Endodermal cell (in vitro differentiated cells): ENCODE measurements at regions not wholly inside any gene's neighbourhood (a gene's known extent, or its start where the extent isn't known, plus 50 kb on each side); places are given as distances from the start of the nearest gene placed in this dataset.

Experiments
- DNase-seq: peaks from one replicate; pipeline ENCODE4 v3.0.0-alpha.2; 2017
- H3K27ac ChIP-seq: 2 replicates; pipeline ENCODE4 v1.5.1; 2013; ENCODE audit warnings: mild to moderate bottlenecking, low read depth, low read length, moderate library complexity
- H3K27me3 ChIP-seq: 2 replicates; pipeline ENCODE4 v1.6.1; 2013; ENCODE audit warnings: mild to moderate bottlenecking, low read length, moderate library complexity; ENCODE audit not compliant: insufficient read depth, control insufficient read depth, poor library complexity, severe bottlenecking
- H3K36me3 ChIP-seq: 2 replicates; pipeline ENCODE4 v1.7.0; 2013; ENCODE audit warnings: mild to moderate bottlenecking, low read length, moderate library complexity; ENCODE audit not compliant: control insufficient read depth, insufficient read depth
- H3K4me1 ChIP-seq: one replicate; pipeline ENCODE4 v1.7.0; 2013; ENCODE audit warnings: low read length; ENCODE audit not compliant: control insufficient read depth, insufficient read depth
- H3K4me3 ChIP-seq: 2 replicates; pipeline ENCODE4 v1.5.1; 2013; ENCODE audit warnings: mild to moderate bottlenecking, low read length, moderate library complexity
- H3K9ac ChIP-seq: 2 replicates; pipeline ENCODE4 v1.6.1; 2013; ENCODE audit warnings: mild to moderate bottlenecking, low read length, moderate library complexity; ENCODE audit not compliant: poor library complexity, severe bottlenecking; ENCODE audit errors: extremely low read depth
- H3K9me3 ChIP-seq: 2 replicates; pipeline ENCODE4 v1.6.1; 2013; ENCODE audit warnings: mild to moderate bottlenecking, low read length, moderate library complexity; ENCODE audit not compliant: control insufficient read depth
- H3K27ac Mint-ChIP-seq: 2 replicates; pipeline ENCODE4 v1.8.0; 2020; ENCODE audit warnings: mixed read lengths
- H3K27me3 Mint-ChIP-seq: 2 replicates; pipeline ENCODE4 v1.8.0; 2021; ENCODE audit warnings: mild to moderate bottlenecking, mixed read lengths; ENCODE audit not compliant: insufficient read depth
- H3K36me3 Mint-ChIP-seq: 2 replicates; pipeline ENCODE4 v1.8.0; 2020; ENCODE audit warnings: low read depth, mixed read lengths
- H3K4me1 Mint-ChIP-seq: 2 replicates; pipeline ENCODE4 v1.8.0; 2020; ENCODE audit warnings: mixed read lengths
- H3K4me3 Mint-ChIP-seq: 2 replicates; pipeline ENCODE4 v1.8.0; 2020; ENCODE audit warnings: mild to moderate bottlenecking, moderate library complexity, mixed read lengths
- H3K9me3 Mint-ChIP-seq: 2 replicates; pipeline ENCODE4 v1.8.0; 2020; ENCODE audit warnings: mild to moderate bottlenecking, mixed read lengths
- WGBS, 2 experiments: methylation state at CpG; one replicate each; pipeline versions ENCODE4 v1.1.5 to v1.1.7; 2013; ENCODE audit warnings: missing lambda C conversion rate in 2 of 2, mixed read lengths in 1 of 2; ENCODE audit not compliant: insufficient coverage in 1 of 2, insufficient read length in 1 of 2; 5-methylcytosine and 5-hydroxymethylcytosine counted together
- TF ChIP-seq, protein P1 (sequence below): fragments of 200-600 bp; sonication (generic); conservative IDR thresholded peaks from 2 replicates; pipeline ENCODE4 v1.5.0; 2021; ENCODE audit warnings: antibody characterized with exemption, mild to moderate bottlenecking

DNA sequence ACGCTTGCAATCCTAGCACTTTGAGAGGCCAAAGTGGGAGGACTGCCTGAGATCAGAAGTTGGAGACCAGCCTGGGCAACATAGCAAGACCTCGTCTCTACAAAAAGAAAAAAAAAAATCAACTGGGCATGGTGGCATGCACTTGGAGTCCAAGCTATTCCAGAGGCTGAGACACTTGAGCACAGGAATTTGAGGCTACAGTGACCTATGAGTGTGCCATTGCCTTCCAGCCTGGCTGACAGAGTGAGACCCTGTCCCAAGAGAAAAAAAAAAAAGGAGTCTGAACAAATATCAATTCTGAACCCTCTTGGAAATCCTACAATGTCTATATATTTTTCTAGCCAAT, 126.8 kb upstream of the NRP1 start:
- no peaks in the 10 kb centered on the region for H3K27me3 ChIP-seq
- 69 to 92% methylated on average over 1 to 2 of the region's 2 CpGs for WGBS, 2 experiments
- H3K4me3 Mint-ChIP-seq, result no peak overlapping the region
- TF ChIP-seq, protein P1, sequence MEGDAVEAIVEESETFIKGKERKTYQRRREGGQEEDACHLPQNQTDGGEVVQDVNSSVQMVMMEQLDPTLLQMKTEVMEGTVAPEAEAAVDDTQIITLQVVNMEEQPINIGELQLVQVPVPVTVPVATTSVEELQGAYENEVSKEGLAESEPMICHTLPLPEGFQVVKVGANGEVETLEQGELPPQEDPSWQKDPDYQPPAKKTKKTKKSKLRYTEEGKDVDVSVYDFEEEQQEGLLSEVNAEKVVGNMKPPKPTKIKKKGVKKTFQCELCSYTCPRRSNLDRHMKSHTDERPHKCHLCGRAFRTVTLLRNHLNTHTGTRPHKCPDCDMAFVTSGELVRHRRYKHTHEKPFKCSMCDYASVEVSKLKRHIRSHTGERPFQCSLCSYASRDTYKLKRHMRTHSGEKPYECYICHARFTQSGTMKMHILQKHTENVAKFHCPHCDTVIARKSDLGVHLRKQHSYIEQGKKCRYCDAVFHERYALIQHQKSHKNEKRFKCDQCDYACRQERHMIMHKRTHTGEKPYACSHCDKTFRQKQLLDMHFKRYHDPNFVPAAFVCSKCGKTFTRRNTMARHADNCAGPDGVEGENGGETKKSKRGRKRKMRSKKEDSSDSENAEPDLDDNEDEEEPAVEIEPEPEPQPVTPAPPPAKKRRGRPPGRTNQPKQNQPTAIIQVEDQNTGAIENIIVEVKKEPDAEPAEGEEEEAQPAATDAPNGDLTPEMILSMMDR, result no peak
- H3K9me3 Mint-ChIP-seq, result no peaks in the 10 kb centered on the region
- H3K4me1 Mint-ChIP-seq, result peaks cover 10% of the 10 kb centered on the region
- no peak overlapping the region for H3K27ac ChIP-seq
- no peaks in the 10 kb centered on the region for H3K36me3 Mint-ChIP-seq
- no peak overlapping the region for H3K9ac ChIP-seq
- H3K9me3 ChIP-seq, result no peaks in the 10 kb centered on the region
- H3K4me1 ChIP-seq, result no peaks in the 10 kb centered on the region
- DNase-seq, result no peak
- H3K4me3 ChIP-seq, result no peak overlapping the region
- H3K27me3 Mint-ChIP-seq, result peaks cover 2% of the 10 kb centered on the region
- no peak overlapping the region for H3K27ac Mint-ChIP-seq
- no peaks in the 10 kb centered on the region for H3K36me3 ChIP-seq

DNA sequence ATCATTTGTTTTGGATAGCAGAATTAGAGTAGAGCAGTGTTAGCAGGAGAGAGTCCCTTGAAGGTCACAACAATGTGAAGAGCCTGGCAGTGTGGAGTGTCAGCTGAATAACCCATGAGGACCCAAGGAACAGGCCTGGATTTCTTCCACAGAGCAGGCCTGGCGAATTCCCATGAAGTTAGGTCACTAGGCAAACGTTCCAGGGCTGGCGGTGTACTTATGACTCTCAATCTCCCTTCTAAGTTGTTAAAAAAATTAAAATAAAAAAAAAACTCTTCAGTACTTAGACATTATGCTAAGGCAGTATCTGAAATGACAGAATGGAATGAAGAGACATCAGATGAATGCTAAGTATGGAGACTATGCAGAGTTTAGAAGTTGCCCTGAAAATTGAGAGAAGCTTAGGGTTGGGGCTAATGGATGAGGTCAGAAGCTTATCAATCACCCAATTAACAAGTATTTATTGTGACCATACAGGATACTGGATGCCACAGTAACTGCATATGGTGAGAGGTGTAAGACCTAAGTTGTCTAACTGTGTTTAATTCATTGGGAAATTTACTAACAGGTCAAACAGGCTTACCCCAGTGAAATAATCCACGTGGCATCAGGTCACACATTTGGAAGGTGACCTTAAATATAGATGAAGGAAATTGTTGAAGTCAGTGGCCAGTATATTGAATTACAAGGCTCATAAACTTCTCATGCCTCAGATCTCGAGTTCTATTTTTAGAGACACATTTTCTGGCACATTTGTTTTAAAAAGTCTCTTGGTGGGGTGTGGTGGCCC, 126.2 kb upstream of the NRP1 start:
- Mint-ChIP-seq H3K4me3 (no peak overlapping the region), H3K4me1 (peaks cover 10% of the 10 kb centered on the region), H3K27me3 (no peaks in the 10 kb centered on the region), H3K9me3 (no peaks in the 10 kb centered on the region), H3K27ac (no peak overlapping the region), H3K36me3 (no peaks in the 10 kb centered on the region)
- TF ChIP-seq, protein P1, result no peak
- Histone ChIP-seq H3K27me3 (no peaks in the 10 kb centered on the region), H3K9me3 (no peaks in the 10 kb centered on the region), H3K4me3 (no peak overlapping the region), H3K36me3 (no peaks in the 10 kb centered on the region), H3K4me1 (no peaks in the 10 kb centered on the region), H3K9ac (no peak overlapping the region), H3K27ac (no peak overlapping the region)
- no peak for DNase-seq
- WGBS, 2 experiments, result 86 to 100% methylated on average over 1 to 5 of the region's 5 CpGs

DNA sequence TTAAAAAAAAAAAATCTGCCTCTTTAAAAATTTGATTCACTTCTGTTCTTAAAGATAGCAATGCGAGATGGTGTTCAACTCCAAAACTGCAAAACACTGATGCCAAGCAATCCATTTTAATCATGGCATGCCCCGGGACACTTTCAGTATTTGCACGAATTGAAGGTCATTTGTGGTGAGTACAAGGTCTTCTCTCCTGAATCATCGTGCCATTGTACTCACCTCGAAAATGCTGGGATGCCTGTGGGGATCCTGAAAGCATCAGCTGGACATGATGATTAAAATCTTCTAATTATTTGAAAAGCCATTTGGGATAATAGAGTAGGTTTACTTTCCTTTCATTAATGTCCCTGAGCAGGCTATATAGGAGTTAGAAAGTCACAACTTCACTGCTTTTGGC, 125.1 kb upstream of the NRP1 start:
- no peak overlapping the region for H3K9ac ChIP-seq
- H3K4me3 ChIP-seq, result no peak overlapping the region
- Mint-ChIP-seq H3K9me3 (no peaks in the 10 kb centered on the region), H3K27ac (no peak overlapping the region), H3K36me3 (no peaks in the 10 kb centered on the region), H3K4me1 (peaks cover 6% of the 10 kb centered on the region), H3K4me3 (no peak overlapping the region), H3K27me3 (no peaks in the 10 kb centered on the region)
- no peaks in the 10 kb centered on the region for H3K27me3 ChIP-seq
- 58 to 83% methylated on average over 3 to 5 of the region's 5 CpGs for WGBS, 2 experiments
- H3K27ac ChIP-seq, result no peak overlapping the region
- no peak for DNase-seq
- TF ChIP-seq, protein P1, result no peak
- no peaks in the 10 kb centered on the region for H3K9me3 ChIP-seq
- no peaks in the 10 kb centered on the region for H3K4me1 ChIP-seq
- H3K36me3 ChIP-seq, result no peaks in the 10 kb centered on the region
